Stomach (tissue), 4 donors: ENCODE measurements at regions not wholly inside any gene's neighbourhood (a gene's known extent, or its start where the extent isn't known, plus 50 kb on each side); places are given as distances from the start of the nearest gene placed in this dataset.

Experiments used
- CTCF ChIP-seq, 7 experiments: fragments of 450-650 bp in 4 of 7; fragments of 200-600 bp in 3 of 7; sonication (generic) in 3 of 7; IDR thresholded peaks; one replicate each; pipeline ENCODE4 v1.5.1; 2016 to 2019; ENCODE audit warnings: antibody characterized with exemption in 7 of 7, control low read depth in 2 of 7, mild to moderate bottlenecking in 1 of 7
- EP300 ChIP-seq: sonication (generic); formaldehyde crosslinking; IDR thresholded peaks from one replicate; pipeline ENCODE4 v1.6.1; 2017; ENCODE audit warnings: antibody characterized with exemption
- POLR2AphosphoS5 ChIP-seq, 3 donors: sonication (generic); formaldehyde crosslinking; IDR thresholded peaks; one replicate each; pipeline ENCODE4 v1.6.1; 2016; ENCODE audit warnings: antibody characterized with exemption in 3 of 3

GRCh38 chr10:63751836-63752235, 230.6 kb downstream of the REEP3 start:
- TF ChIP-seq POLR2AphosphoS5 (IDR thresholded peaks at IDR 0.05) (no peak), CTCF (IDR thresholded peaks at IDR 0.05) (no peak), EP300 (no peak)
